ENCODE measurements at regions not wholly inside any gene's neighbourhood (a gene's known extent, or its start where the extent isn't known, plus 50 kb on each side); places are given as distances from the start of the nearest gene placed in this dataset.
"Not testable (repeated sequence)": the region's sequence is repeated elsewhere in the genome, so short reads cannot be mapped to it uniquely, and the experiment has no call there.

DNA sequence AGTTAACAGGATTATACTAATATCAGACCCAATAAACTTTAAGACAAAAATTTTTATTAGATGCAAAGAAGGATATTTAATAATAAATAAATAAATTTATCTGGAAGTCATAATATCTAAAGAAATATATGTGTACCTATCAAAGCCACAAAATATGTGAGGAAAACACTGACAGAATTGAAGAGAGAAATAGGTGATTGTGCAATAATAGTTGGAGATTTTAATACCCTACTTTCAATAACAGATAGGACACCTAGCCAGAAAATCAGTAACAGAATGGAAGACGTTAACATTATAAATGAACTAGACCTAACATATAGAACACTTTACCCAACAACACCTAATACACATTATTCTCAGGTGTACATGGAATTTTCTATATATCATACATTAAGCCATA lies 541.4 kb upstream of the SMC2 start:
- Mint-ChIP-seq H3K27ac (ENCODE audit: unreplicated experiment) (no peak overlapping the region), H3K27me3 (ENCODE audit: unreplicated experiment) (no peaks in the 10 kb centered on the region), H3K4me3 (ENCODE audit: unreplicated experiment) (no peak overlapping the region), H3K4me1 (ENCODE audit: unreplicated experiment) (no peaks in the 10 kb centered on the region), H3K36me3 (ENCODE audit: low read depth, unreplicated experiment) (peaks cover 8% of the 10 kb centered on the region), H3K9me3 (ENCODE audit: unreplicated experiment) (peaks cover 13% of the 10 kb centered on the region)
- no peak for DNase-seq (ENCODE audit: low spot score)
- TF ChIP-seq, protein P1, sequence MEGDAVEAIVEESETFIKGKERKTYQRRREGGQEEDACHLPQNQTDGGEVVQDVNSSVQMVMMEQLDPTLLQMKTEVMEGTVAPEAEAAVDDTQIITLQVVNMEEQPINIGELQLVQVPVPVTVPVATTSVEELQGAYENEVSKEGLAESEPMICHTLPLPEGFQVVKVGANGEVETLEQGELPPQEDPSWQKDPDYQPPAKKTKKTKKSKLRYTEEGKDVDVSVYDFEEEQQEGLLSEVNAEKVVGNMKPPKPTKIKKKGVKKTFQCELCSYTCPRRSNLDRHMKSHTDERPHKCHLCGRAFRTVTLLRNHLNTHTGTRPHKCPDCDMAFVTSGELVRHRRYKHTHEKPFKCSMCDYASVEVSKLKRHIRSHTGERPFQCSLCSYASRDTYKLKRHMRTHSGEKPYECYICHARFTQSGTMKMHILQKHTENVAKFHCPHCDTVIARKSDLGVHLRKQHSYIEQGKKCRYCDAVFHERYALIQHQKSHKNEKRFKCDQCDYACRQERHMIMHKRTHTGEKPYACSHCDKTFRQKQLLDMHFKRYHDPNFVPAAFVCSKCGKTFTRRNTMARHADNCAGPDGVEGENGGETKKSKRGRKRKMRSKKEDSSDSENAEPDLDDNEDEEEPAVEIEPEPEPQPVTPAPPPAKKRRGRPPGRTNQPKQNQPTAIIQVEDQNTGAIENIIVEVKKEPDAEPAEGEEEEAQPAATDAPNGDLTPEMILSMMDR (IDR thresholded peaks at IDR 0.05; ENCODE audit: unreplicated experiment) = no peak

DNA sequence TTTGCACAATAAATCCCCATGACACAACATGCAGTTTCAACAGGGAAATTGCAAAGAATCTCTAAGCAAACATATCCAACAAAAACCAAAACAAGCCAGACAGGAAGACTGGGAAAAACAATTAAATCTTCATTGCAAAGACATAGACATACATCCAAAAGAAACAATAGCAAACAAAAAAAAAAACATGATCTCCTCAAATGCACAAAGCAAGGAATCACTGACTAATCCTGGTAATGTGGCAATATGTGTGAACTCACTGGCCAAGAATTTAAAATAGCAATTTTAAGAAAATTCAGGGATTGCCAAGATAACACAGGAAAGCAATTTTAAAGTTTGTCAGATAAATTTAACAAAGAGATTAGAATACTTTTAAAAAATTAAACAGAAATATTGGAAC lies 520.1 kb upstream of the SMC2 start:
- Mint-ChIP-seq H3K27ac (ENCODE audit: unreplicated experiment) (no peak overlapping the region), H3K4me3 (ENCODE audit: unreplicated experiment) (no peak overlapping the region), H3K36me3 (ENCODE audit: low read depth, unreplicated experiment) (no peaks in the 10 kb centered on the region), H3K9me3 (ENCODE audit: unreplicated experiment) (peaks cover 9% of the 10 kb centered on the region), H3K27me3 (ENCODE audit: unreplicated experiment) (no peaks in the 10 kb centered on the region), H3K4me1 (ENCODE audit: unreplicated experiment) (no peaks in the 10 kb centered on the region)
- TF ChIP-seq, protein P1 (IDR thresholded peaks at IDR 0.05; ENCODE audit: unreplicated experiment) = no peak
- no peak for DNase-seq (ENCODE audit: low spot score)

DNA sequence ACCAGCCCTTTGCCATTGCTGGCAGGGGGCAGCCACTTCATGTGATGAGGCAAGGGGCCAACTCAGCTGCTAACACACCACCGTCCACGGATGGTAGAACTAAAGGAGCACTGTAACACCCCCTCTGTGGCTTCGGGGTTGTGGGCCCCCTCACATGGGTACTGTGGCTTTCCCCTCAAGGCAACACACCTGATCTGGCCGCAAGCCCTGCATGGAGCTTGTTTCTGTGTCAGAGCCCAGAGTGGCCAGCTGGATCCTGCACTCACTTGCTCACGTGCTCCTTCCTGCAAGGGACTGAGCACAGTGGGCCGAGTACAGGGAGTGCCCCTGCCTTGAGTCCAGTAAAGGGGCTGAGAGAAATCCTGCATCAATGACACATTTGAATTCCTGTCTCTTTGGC lies 507.4 kb upstream of the SMC2 start:
- Mint-ChIP-seq H3K27me3 (ENCODE audit: unreplicated experiment) (no peaks in the 10 kb centered on the region), H3K9me3 (ENCODE audit: unreplicated experiment) (peaks cover 20% of the 10 kb centered on the region), H3K4me1 (ENCODE audit: unreplicated experiment) (no peaks in the 10 kb centered on the region), H3K27ac (ENCODE audit: unreplicated experiment) (no peak overlapping the region), H3K36me3 (ENCODE audit: low read depth, unreplicated experiment) (peaks cover under 1% of the 10 kb centered on the region), H3K4me3 (ENCODE audit: unreplicated experiment) (no peak overlapping the region)
- TF ChIP-seq, protein P1 (IDR thresholded peaks at IDR 0.05; ENCODE audit: unreplicated experiment) = no peak
- DNase-seq (ENCODE audit: low spot score) = no peak

DNA sequence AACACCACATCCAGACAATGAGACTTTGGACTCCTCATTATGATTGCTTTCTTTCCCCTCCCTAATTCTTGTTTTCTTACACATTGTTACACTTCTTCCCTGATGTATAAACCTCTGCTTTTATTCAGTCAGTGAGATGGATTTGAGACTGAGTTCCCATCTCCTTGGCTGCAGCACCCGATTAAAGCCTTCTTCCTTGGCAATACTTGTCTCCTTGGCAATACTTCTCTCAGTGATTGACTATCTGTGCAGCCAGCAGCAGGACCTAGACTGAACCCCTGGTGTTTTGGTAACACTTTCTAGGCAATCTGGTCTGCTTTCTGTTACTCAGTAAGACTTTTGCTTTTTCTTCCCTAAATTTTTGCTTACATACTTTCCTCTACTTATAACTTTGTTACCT lies 492.8 kb upstream of the SMC2 start:
- TF ChIP-seq, protein P1 (IDR thresholded peaks at IDR 0.05; ENCODE audit: unreplicated experiment) = no peak
- H3K27ac Mint-ChIP-seq (ENCODE audit: unreplicated experiment) = no peak overlapping the region
- peaks cover 14% of the 10 kb centered on the region for H3K9me3 Mint-ChIP-seq (ENCODE audit: unreplicated experiment)
- no peaks in the 10 kb centered on the region for H3K4me1 Mint-ChIP-seq (ENCODE audit: unreplicated experiment)
- no peak overlapping the region for H3K4me3 Mint-ChIP-seq (ENCODE audit: unreplicated experiment)
- no peaks in the 10 kb centered on the region for H3K27me3 Mint-ChIP-seq (ENCODE audit: unreplicated experiment)
- DNase-seq (ENCODE audit: low spot score) = no peak
- no peaks in the 10 kb centered on the region for H3K36me3 Mint-ChIP-seq (ENCODE audit: low read depth, unreplicated experiment)

DNA sequence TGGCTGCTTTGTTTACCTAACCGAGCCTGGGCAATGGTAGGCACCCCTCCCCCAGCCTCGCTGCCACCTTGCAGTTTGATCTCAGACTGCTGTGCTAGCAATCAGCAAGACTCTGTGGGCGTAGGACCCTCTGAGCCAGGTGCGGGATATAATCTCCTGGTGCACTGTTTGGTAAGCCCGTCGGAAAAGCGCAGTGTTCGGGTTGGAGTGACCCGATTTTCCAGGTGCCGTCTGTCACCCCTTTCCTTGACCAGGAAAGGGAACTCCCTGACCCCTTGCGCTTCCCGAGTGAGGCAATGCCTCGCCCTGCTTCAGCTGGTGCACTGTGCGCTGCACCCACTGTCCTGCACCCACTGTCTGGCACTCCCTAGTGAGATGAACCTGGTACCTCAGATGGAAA lies 482.2 kb upstream of the SMC2 start:
- H3K9me3 Mint-ChIP-seq (ENCODE audit: unreplicated experiment) = peaks cover 29% of the 10 kb centered on the region
- H3K36me3 Mint-ChIP-seq (ENCODE audit: low read depth, unreplicated experiment); H3K4me1 Mint-ChIP-seq (ENCODE audit: unreplicated experiment); H3K27ac Mint-ChIP-seq (ENCODE audit: unreplicated experiment); DNase-seq (ENCODE audit: low spot score); H3K4me3 Mint-ChIP-seq (ENCODE audit: unreplicated experiment); H3K27me3 Mint-ChIP-seq (ENCODE audit: unreplicated experiment): not testable (repeated sequence)

DNA sequence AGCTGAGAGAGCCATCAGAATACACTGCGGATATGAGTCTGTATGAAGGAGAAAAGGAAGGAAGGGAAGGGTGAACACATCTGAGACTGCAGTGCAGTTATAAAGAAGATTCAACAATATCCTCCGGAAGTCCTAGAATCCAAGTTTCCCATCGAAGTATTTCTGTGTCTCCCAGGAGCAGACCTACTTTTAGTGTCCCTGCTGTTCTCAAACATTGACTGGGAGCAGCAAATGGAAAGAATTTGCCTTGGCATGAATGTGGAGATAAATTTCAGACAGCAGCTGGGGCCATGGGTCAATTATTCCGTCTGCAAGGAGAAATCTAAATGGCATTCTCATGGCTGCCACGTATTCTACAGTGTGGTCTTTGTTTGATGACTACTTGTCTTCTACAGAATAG lies 478.1 kb upstream of the SMC2 start:
- H3K27ac Mint-ChIP-seq (ENCODE audit: unreplicated experiment) = no peak overlapping the region
- H3K9me3 Mint-ChIP-seq (ENCODE audit: unreplicated experiment) = peaks cover 26% of the 10 kb centered on the region
- H3K36me3 Mint-ChIP-seq (ENCODE audit: low read depth, unreplicated experiment) = no peaks in the 10 kb centered on the region
- no peaks in the 10 kb centered on the region for H3K27me3 Mint-ChIP-seq (ENCODE audit: unreplicated experiment)
- DNase-seq (ENCODE audit: low spot score) = no peak
- TF ChIP-seq, protein P1 (IDR thresholded peaks at IDR 0.05; ENCODE audit: unreplicated experiment) = no peak
- no peaks in the 10 kb centered on the region for H3K4me1 Mint-ChIP-seq (ENCODE audit: unreplicated experiment)
- no peak overlapping the region for H3K4me3 Mint-ChIP-seq (ENCODE audit: unreplicated experiment)
